Activated CD4-positive, alpha-beta T cell treated with anti-CD3 and anti-CD28 coated beads for 36 hours (primary cell): ENCODE measurements at regions not wholly inside any gene's neighbourhood (a gene's known extent, or its start where the extent isn't known, plus 50 kb on each side); places are given as distances from the start of the nearest gene placed in this dataset.
"Not testable (repeated sequence)": the region's sequence is repeated elsewhere in the genome, so short reads cannot be mapped to it uniquely, and the experiment has no call there.

Source experiments
- ATAC-seq: fragments of 200-7000 bp; cut with Tn5 transposase; one replicate; pipeline ENCODE4 v1.10.0; 2021; ENCODE audit warnings: mild to moderate bottlenecking, moderate library complexity
- CTCF ChIA-PET: fragments of 350-600 bp; sonication (Branson Sonifier 250); formaldehyde crosslinking; loops from one replicate; lab custom pipeline; 2021; ENCODE audit warnings: antibody characterized with exemption; lab: Charles Lee
- POLR2A ChIA-PET: fragments of 350-600 bp; sonication (Branson Sonifier 250); formaldehyde crosslinking; loops from one replicate; lab custom pipeline; 2021; ENCODE audit warnings: antibody characterized with exemption, inconsistent platforms; lab: Charles Lee
- DNase-seq: peaks from one replicate; pipeline ENCODE4 v3.0.0-alpha.2; 2020
- H3K27ac Mint-ChIP-seq: one replicate; pipeline ENCODE4 v1.8.0; 2021; ENCODE audit warnings: mixed read lengths
- H3K27me3 Mint-ChIP-seq: one replicate; pipeline ENCODE4 v1.8.0; 2021; ENCODE audit warnings: mixed read lengths
- H3K36me3 Mint-ChIP-seq: one replicate; pipeline ENCODE4 v1.8.0; 2021; ENCODE audit warnings: low read depth, mixed read lengths
- H3K4me1 Mint-ChIP-seq: one replicate; pipeline ENCODE4 v1.8.0; 2021; ENCODE audit warnings: mixed read lengths
- H3K4me3 Mint-ChIP-seq: one replicate; pipeline ENCODE4 v1.8.0; 2021; ENCODE audit warnings: mild to moderate bottlenecking, moderate library complexity, mixed read lengths
- H3K9me3 Mint-ChIP-seq: one replicate; pipeline ENCODE4 v1.8.0; 2021; ENCODE audit warnings: low read depth, mixed read lengths
- intact Hi-C, 2 experiments: fragments of 100-400 bp; cut with DNase I in 1 of 2; cut with micrococcal nuclease in 1 of 2; formaldehyde crosslinking; loops; one replicate each; pipeline versions ENCODE4 v1.14.2 to v1.15.1; 2022 to 2024; cut with DNase I, micrococcal nuclease

- Mint-ChIP-seq H3K27ac (no peak overlapping the region), H3K4me3 (no peak overlapping the region), H3K9me3 (peaks cover 9% of the 10 kb centered on the region), H3K4me1 (no peaks in the 10 kb centered on the region), H3K36me3 (no peaks in the 10 kb centered on the region), H3K27me3 (no peaks in the 10 kb centered on the region)
- no peak for DNase-seq
- intact Hi-C loops = no loop called here
- ChIA-PET CTCF (no interaction called here), POLR2A (no interaction called here)
- no peak for ATAC-seq
Observed at GRCh38 chr4:134078230-134078914, 123.2 kb downstream of the PABPC4L start.

- H3K27me3 Mint-ChIP-seq = no peaks in the 10 kb centered on the region
- DNase-seq = no peak
- no peak overlapping the region for H3K4me3 Mint-ChIP-seq
- no peak for ATAC-seq
- H3K4me1 Mint-ChIP-seq = no peaks in the 10 kb centered on the region
- no peak overlapping the region for H3K27ac Mint-ChIP-seq
- intact Hi-C loops = no loop called here
- CTCF ChIA-PET = no interaction called here
- POLR2A ChIA-PET = no interaction called here
- peaks cover 3% of the 10 kb centered on the region for H3K9me3 Mint-ChIP-seq
- H3K36me3 Mint-ChIP-seq = no peaks in the 10 kb centered on the region
Observed at GRCh38 chr4:134073711-134074110, 127.9 kb downstream of the PABPC4L start.

- DNase-seq = no peak
- Mint-ChIP-seq H3K27me3 (no peaks in the 10 kb centered on the region), H3K4me3 (no peak overlapping the region), H3K4me1 (no peaks in the 10 kb centered on the region), H3K27ac (no peak overlapping the region), H3K9me3 (peaks cover 3% of the 10 kb centered on the region), H3K36me3 (no peaks in the 10 kb centered on the region)
- CTCF ChIA-PET = no interaction called here
- intact Hi-C loops = no loop called here
- ATAC-seq = no peak
- POLR2A ChIA-PET = no interaction called here
Observed at GRCh38 chr4:134072137-134072536, 129.5 kb downstream of the PABPC4L start.

GRCh38 chr4:134070174-134070573, 131.4 kb downstream of the PABPC4L start:
- POLR2A ChIA-PET = no interaction called here
- CTCF ChIA-PET = no interaction called here
- H3K27me3 Mint-ChIP-seq = no peaks in the 10 kb centered on the region

GRCh38 chr4:134057356-134057755, 144.2 kb downstream of the PABPC4L start:
- Mint-ChIP-seq H3K27ac (no peak overlapping the region), H3K4me1 (no peaks in the 10 kb centered on the region), H3K9me3 (no peaks in the 10 kb centered on the region), H3K36me3 (no peaks in the 10 kb centered on the region), H3K4me3 (no peak overlapping the region), H3K27me3 (no peaks in the 10 kb centered on the region)
- CTCF ChIA-PET = no interaction called here
- no peak for DNase-seq
- POLR2A ChIA-PET = no interaction called here
- intact Hi-C loops = no loop called here
- ATAC-seq = no peak

More at GRCh38 chr4:134070174-134070573, 131.4 kb downstream of the PABPC4L start:
- Mint-ChIP-seq H3K9me3 (peaks cover 2% of the 10 kb centered on the region), H3K27ac (no peak overlapping the region), H3K4me1 (no peaks in the 10 kb centered on the region), H3K36me3 (no peaks in the 10 kb centered on the region), H3K4me3 (no peak overlapping the region)
- ATAC-seq (no peak), DNase-seq (no peak)
- intact Hi-C loops = no loop called here

GRCh38 chr4:134046221-134046620, 155.4 kb downstream of the PABPC4L start:
- H3K27me3 Mint-ChIP-seq, H3K9me3 Mint-ChIP-seq, DNase-seq, ATAC-seq, H3K4me1 Mint-ChIP-seq, H3K36me3 Mint-ChIP-seq, intact Hi-C loops, H3K4me3 Mint-ChIP-seq, H3K27ac Mint-ChIP-seq, POLR2A ChIA-PET, CTCF ChIA-PET: not testable (repeated sequence)

GRCh38 chr4:134045411-134045810, 156.2 kb downstream of the PABPC4L start:
- ChIA-PET POLR2A (no interaction called here), CTCF (no interaction called here)
- DNase-seq = no peak
- Mint-ChIP-seq H3K4me1 (no peaks in the 10 kb centered on the region), H3K36me3 (no peaks in the 10 kb centered on the region), H3K27me3 (no peaks in the 10 kb centered on the region), H3K9me3 (peaks cover 2% of the 10 kb centered on the region), H3K27ac (no peak overlapping the region), H3K4me3 (no peak overlapping the region)
- intact Hi-C loops = no loop called here
- no peak for ATAC-seq

GRCh38 chr4:134043266-134043665, 158.3 kb downstream of the PABPC4L start:
- ATAC-seq = no peak
- H3K4me3 Mint-ChIP-seq = no peak overlapping the region
- intact Hi-C loops = no loop called here
- ChIA-PET POLR2A (no interaction called here), CTCF (no interaction called here)
- H3K27ac Mint-ChIP-seq = no peak overlapping the region
- H3K9me3 Mint-ChIP-seq = peaks cover 8% of the 10 kb centered on the region
- H3K4me1 Mint-ChIP-seq = no peaks in the 10 kb centered on the region
- no peak for DNase-seq
- no peaks in the 10 kb centered on the region for H3K36me3 Mint-ChIP-seq
- H3K27me3 Mint-ChIP-seq = no peaks in the 10 kb centered on the region

- Mint-ChIP-seq H3K27me3 (no peaks in the 10 kb centered on the region), H3K9me3 (peaks cover 1% of the 10 kb centered on the region), H3K36me3 (no peaks in the 10 kb centered on the region), H3K27ac (no peak overlapping the region), H3K4me3 (no peak overlapping the region), H3K4me1 (no peaks in the 10 kb centered on the region)
- ATAC-seq (no peak), DNase-seq (no peak)
- intact Hi-C loops = no loop called here
- ChIA-PET POLR2A (no interaction called here), CTCF (no interaction called here)
Observed at GRCh38 chr4:134028421-134028820, 173.2 kb downstream of the PABPC4L start.

GRCh38 chr4:134027931-134028330, 173.7 kb downstream of the PABPC4L start:
- CTCF ChIA-PET = no interaction called here
- no peak for DNase-seq

GRCh38 chr4:134024251-134024650, 177.3 kb downstream of the PABPC4L start:
- intact Hi-C loops = no loop called here
- Mint-ChIP-seq H3K36me3 (no peaks in the 10 kb centered on the region), H3K27ac (no peak overlapping the region), H3K4me1 (no peaks in the 10 kb centered on the region), H3K27me3 (no peaks in the 10 kb centered on the region), H3K4me3 (no peak overlapping the region), H3K9me3 (peaks cover 5% of the 10 kb centered on the region)
- DNase-seq = no peak
- ChIA-PET CTCF (interaction anchor here (1.0 kb wide), 1 partner anchor 23 kb away, joined by 3 read pairs; no protein-coding TSS in a partner anchor), POLR2A (no interaction called here)
- ATAC-seq = no peak

More at GRCh38 chr4:134027931-134028330, 173.7 kb downstream of the PABPC4L start:
- POLR2A ChIA-PET = no interaction called here
- Mint-ChIP-seq H3K27ac (no peak overlapping the region), H3K4me1 (no peaks in the 10 kb centered on the region), H3K9me3 (peaks cover 1% of the 10 kb centered on the region), H3K36me3 (no peaks in the 10 kb centered on the region), H3K4me3 (no peak overlapping the region), H3K27me3 (no peaks in the 10 kb centered on the region)
- intact Hi-C loops = no loop called here
- no peak for ATAC-seq

GRCh38 chr4:134019657-134020056, 181.9 kb downstream of the PABPC4L start:
- Mint-ChIP-seq H3K9me3 (peaks cover 4% of the 10 kb centered on the region), H3K4me1 (no peaks in the 10 kb centered on the region), H3K27ac (no peak overlapping the region), H3K4me3 (no peak overlapping the region), H3K36me3 (no peaks in the 10 kb centered on the region), H3K27me3 (no peaks in the 10 kb centered on the region)
- POLR2A ChIA-PET = no interaction called here
- ATAC-seq = no peak
- CTCF ChIA-PET = interaction anchor here (0.6 kb wide), 1 partner anchor 91 kb away, joined by 3 read pairs; no protein-coding TSS in a partner anchor
- no peak for DNase-seq
- intact Hi-C loops = no loop called here
